HAP-1 (cell line): ENCODE measurements at regions not wholly inside any gene's neighbourhood (a gene's known extent, or its start where the extent isn't known, plus 50 kb on each side); places are given as distances from the start of the nearest gene placed in this dataset.
"Not testable (repeated sequence)": the region's sequence is repeated elsewhere in the genome, so short reads cannot be mapped to it uniquely, and the experiment has no call there.

Experiments used
- DNase-seq, 2 experiments: peaks; one replicate each; pipeline ENCODE4 v3.0.0-alpha.2; 2016 to 2020; ENCODE audit warnings: low spot score in 2 of 2
- H3K27me3 ChIP-seq: fragments of 250-450 bp; sonication (Bioruptor Pico); 2 replicates; pipeline ENCODE4 v1.5.1; 2020; ENCODE audit warnings: low read depth, mild to moderate bottlenecking, moderate library complexity
- H3K36me3 ChIP-seq: fragments of 250-450 bp; sonication (Bioruptor Pico); replicated peaks from 2 replicates; pipeline ENCODE4 v1.5.1; 2020; ENCODE audit warnings: mild to moderate bottlenecking
- H3K4me1 ChIP-seq: fragments of 250-450 bp; sonication (Bioruptor Pico); 2 replicates; pipeline ENCODE4 v1.5.1; 2020; ENCODE audit warnings: mild to moderate bottlenecking
- H3K4me3 ChIP-seq: fragments of 250-450 bp; sonication (Bioruptor Pico); 2 replicates; pipeline ENCODE4 v1.5.1; 2020; ENCODE audit warnings: mild to moderate bottlenecking, moderate library complexity
- H3K9me3 ChIP-seq: fragments of 250-450 bp; sonication (Bioruptor Pico); 2 replicates; pipeline ENCODE4 v1.5.1; 2020; ENCODE audit warnings: mild to moderate bottlenecking, moderate library complexity
- in situ Hi-C: fragments of 300-500 bp; cut with MboI; formaldehyde crosslinking; loops from 3 replicates; pipeline ENCODE4 v1.14.3; 2020; ENCODE audit warnings: low sequenced_read_pairs, inconsistent platforms, mixed read lengths

DNA sequence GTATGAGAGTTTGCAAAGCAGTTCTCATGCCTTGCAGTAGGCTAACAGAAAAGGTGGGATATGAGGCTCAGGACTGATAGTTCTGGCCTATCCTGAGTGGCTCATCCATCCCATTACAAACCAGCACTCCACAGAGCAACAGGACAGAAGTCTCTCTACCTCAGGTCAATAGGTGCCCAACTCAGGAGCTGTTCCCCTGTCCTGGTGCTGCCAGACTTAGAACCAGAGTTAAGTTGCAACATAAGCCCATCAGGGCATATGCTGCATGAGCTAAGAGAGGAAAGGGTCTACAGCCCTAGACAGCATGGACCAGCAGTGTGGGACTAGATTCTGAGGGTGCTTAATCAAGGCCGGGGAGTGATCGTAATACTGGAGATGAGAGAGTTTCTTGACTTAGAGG is 104.8 kb upstream of the ECI2 start:
- H3K4me3 ChIP-seq = no peak overlapping the region
- in situ Hi-C loops = no loop called here

DNA sequence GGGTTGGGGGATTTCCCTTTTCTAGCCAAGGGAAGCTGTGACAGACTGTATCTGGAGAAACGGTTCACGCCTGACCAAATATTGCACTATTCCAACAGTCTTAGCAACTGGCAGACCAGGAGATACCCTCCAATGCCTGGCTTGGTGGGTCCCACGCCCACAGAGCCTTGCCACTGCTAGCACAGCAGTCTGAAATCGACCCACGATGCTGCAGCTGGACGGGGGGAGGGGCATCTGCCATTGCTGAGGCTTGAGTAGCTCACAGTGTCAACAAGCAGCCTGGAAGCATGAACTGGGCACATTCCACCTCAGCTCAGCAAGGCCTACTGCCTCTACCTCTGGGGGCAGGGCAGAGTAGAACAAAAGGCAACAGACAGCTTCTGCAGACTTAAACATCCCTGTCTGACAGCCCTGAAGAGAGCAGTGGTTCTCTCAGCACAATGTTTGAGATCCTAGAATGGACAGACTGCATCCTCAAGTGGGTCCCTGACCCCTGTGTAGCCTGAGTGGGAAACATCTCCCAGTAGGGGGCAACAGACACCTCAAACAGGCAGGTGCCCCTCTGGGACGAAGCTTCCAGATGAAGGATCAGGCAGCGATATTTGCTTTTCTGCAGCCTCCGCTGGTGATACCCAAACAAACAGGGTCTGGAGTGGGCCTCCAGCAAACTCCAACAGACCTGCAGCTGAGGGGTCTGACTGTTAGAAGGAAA is 89.9 kb upstream of the ECI2 start:
- H3K9me3 ChIP-seq = no peaks in the 10 kb centered on the region
- H3K27me3 ChIP-seq = no peaks in the 10 kb centered on the region
- no peak overlapping the region for H3K4me3 ChIP-seq
- H3K4me1 ChIP-seq = no peaks in the 10 kb centered on the region
- in situ Hi-C loops = no loop called here
- H3K36me3 ChIP-seq = no peaks in the 10 kb centered on the region
- DNase-seq = peak in 1 of 2 experiments; percentile 8

More for the DNA sequence above, 104.8 kb upstream of the ECI2 start:
- no peaks in the 10 kb centered on the region for H3K36me3 ChIP-seq
- H3K9me3 ChIP-seq = no peaks in the 10 kb centered on the region
- DNase-seq = no peak
- H3K27me3 ChIP-seq = no peaks in the 10 kb centered on the region
- no peaks in the 10 kb centered on the region for H3K4me1 ChIP-seq

GRCh38 chr6:4224067-4224978 is 88.9 kb upstream of the ECI2 start:
- Histone ChIP-seq H3K9me3 (no peaks in the 10 kb centered on the region), H3K36me3 (no peaks in the 10 kb centered on the region), H3K27me3 (no peaks in the 10 kb centered on the region), H3K4me1 (no peaks in the 10 kb centered on the region), H3K4me3 (no peak overlapping the region)
- DNase-seq = no peak
- in situ Hi-C loops = no loop called here

- in situ Hi-C loops = no loop called here
- Histone ChIP-seq H3K36me3 (no peaks in the 10 kb centered on the region), H3K4me3 (no peak overlapping the region), H3K4me1 (no peaks in the 10 kb centered on the region), H3K9me3 (no peaks in the 10 kb centered on the region), H3K27me3 (no peaks in the 10 kb centered on the region)
- DNase-seq = no peak
These were observed 85.2 kb upstream of the ECI2 start for GRCh38 chr6:4220558-4220957.

DNA sequence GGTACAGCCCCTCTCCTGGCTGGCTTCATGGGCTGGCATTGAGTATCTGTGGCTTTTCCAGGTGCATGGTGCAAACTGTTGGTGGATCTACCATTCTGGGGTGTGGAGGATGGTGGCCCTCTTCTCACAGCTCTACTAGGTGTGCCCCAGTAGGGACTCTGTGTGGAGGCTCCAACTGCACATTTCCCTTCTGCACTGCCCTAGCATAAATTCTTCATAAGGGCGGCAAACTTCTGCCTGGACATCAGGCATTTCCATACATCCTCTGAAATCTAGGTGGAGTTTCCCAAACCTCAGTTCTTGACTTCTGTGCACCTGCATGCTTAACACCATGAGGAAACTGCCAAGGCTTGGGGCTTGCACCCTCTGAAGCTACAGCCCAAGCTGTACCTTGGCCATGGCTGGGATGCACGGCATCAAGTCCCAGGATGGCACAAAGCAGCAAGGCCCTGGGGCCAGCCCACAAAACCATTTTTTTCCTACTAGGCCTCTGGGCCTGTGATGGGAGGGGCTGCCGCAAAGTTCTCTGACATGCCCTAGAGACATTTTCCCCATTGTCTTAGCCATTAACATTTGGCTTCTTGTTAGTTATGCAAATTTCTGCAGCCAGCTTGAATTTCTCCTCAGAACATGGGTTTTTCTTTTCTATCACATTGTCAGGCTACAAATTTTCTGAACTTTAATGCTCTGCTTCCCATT is 83.4 kb upstream of the ECI2 start:
- in situ Hi-C loops, H3K36me3 ChIP-seq, H3K9me3 ChIP-seq: not testable (repeated sequence)

GRCh38 chr6:4212588-4212987 is 77.2 kb upstream of the ECI2 start:
- DNase-seq = no peak
- H3K4me3 ChIP-seq = no peak overlapping the region
- H3K27me3 ChIP-seq = no peaks in the 10 kb centered on the region
- H3K9me3 ChIP-seq = no peaks in the 10 kb centered on the region; the same call in 1 of the 2 replicates
- in situ Hi-C loops = no loop called here
- H3K36me3 ChIP-seq = no peaks in the 10 kb centered on the region
- no peaks in the 10 kb centered on the region for H3K4me1 ChIP-seq

More for the DNA sequence above, 83.4 kb upstream of the ECI2 start:
- not testable (repeated sequence) for H3K4me1 ChIP-seq, H3K4me3 ChIP-seq, DNase-seq, H3K27me3 ChIP-seq

DNA sequence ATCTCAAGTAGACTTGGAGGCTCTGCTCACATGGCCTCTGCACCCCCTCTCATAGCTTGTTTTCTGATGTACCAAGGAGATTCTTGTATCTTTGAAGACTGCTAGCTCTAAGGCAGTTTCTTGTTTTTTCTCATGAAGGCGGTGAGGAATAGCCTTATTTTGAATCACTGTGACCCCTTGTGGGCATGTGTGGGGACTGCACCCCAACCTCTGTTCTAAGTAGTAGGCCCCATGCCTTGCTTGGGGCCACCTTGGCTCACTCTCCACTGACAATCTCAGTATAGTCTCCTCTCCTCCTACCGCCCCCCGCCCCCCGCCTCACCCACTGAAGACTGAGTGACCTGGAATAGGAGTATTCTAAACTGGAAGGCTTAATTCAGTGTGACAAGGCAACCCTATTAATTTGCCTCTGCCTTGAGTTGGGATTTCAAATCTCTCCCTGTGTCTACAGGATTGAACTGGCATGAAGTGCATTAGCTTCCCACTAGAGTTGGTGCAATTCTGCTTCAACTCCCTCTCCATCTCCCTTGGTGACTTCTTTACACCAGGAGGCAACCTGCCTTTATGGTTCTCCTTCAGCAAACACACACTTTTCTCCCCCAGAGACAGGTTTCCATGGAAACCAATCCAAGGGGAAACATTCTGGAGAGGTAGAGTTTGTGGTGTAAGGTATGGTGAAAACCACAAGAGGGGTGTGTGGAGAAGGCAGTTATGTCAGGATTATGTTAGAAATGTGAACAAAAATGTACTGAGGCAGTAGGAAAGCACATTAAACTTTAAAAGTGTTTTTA is 75.4 kb upstream of the ECI2 start:
- Histone ChIP-seq H3K36me3 (no peaks in the 10 kb centered on the region), H3K27me3 (no peaks in the 10 kb centered on the region), H3K9me3 (no peaks in the 10 kb centered on the region; the same call in 1 of the 2 replicates), H3K4me1 (no peaks in the 10 kb centered on the region), H3K4me3 (no peak overlapping the region)
- in situ Hi-C loops = no loop called here
- DNase-seq = peak; percentile 46 to 79

DNA sequence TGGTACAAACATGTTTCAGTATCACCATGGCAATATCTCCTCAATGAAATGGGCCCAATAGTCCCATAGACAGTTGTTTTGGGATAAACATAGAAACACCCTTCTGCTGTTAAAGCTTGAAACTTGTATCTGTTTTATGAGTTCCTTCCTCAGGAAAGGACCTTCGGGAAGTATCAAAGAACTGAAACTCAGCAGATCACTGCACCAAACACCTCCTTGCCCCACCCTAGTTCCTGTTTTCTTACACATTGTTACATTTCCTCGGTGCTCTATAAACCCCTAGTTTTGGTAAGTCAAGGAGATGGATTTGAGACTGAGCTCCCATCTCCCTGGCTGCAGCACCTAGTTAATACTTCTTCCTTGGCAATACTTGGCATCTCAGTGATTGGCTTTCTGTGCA is 73.8 kb upstream of the ECI2 start:
- in situ Hi-C loops = no loop called here
- Histone ChIP-seq H3K4me3 (no peak overlapping the region), H3K27me3 (no peaks in the 10 kb centered on the region), H3K36me3 (no peaks in the 10 kb centered on the region), H3K4me1 (no peaks in the 10 kb centered on the region), H3K9me3 (no peaks in the 10 kb centered on the region)
- no peak for DNase-seq

DNA sequence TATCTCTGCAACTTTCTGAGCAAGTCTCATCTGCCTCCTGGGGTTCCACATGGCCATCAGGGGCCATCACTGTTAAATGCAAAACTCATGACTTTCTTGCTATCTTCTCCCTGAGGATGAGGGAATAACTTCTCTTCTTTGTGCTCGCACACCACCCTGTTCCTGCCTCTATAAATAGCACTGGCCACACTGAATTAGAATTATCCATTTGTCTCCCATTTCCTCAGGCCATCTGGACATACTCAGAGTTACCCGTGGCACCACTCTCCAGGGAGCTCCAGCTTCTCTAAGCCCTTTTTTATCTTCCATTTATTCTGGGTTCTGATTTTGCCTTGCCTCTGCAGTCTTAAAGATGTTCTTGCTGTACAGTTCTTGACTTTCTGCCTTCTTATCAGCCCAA is 72.8 kb upstream of the ECI2 start:
- Histone ChIP-seq H3K4me3 (no peak overlapping the region), H3K27me3 (no peaks in the 10 kb centered on the region), H3K36me3 (no peaks in the 10 kb centered on the region), H3K9me3 (no peaks in the 10 kb centered on the region), H3K4me1 (no peaks in the 10 kb centered on the region)
- no peak for DNase-seq
- in situ Hi-C loops = no loop called here

- H3K4me1 ChIP-seq, H3K9me3 ChIP-seq, H3K27me3 ChIP-seq, H3K36me3 ChIP-seq, in situ Hi-C loops, H3K4me3 ChIP-seq, DNase-seq: not testable (repeated sequence)
These were observed 68.5 kb upstream of the ECI2 start for GRCh38 chr6:4203642-4204417.

GRCh38 chr6:4192627-4193026 is 57.3 kb upstream of the ECI2 start:
- no peak for DNase-seq
- H3K36me3 ChIP-seq = no peaks in the 10 kb centered on the region
- H3K27me3 ChIP-seq = no peaks in the 10 kb centered on the region; the same call in 1 of the 2 replicates
- in situ Hi-C loops = no loop called here
- no peaks in the 10 kb centered on the region for H3K9me3 ChIP-seq
- no peak overlapping the region for H3K4me3 ChIP-seq
- no peaks in the 10 kb centered on the region; the same call in 1 of the 2 replicates for H3K4me1 ChIP-seq

- DNase-seq = no peak
- H3K4me3 ChIP-seq = no peak overlapping the region
- no peaks in the 10 kb centered on the region; the same call in 1 of the 2 replicates for H3K4me1 ChIP-seq
- in situ Hi-C loops = no loop called here
- no peaks in the 10 kb centered on the region for H3K9me3 ChIP-seq
- no peaks in the 10 kb centered on the region for H3K36me3 ChIP-seq
- H3K27me3 ChIP-seq = no peaks in the 10 kb centered on the region; the same call in none of the 2 replicates
These were observed 56.8 kb upstream of the ECI2 start for GRCh38 chr6:4192173-4192572.
